ENCODE measurements at regions not wholly inside any gene's neighbourhood (a gene's known extent, or its start where the extent isn't known, plus 50 kb on each side); places are given as distances from the start of the nearest gene placed in this dataset. TPM values are rescaled to one million over a fixed set of nuclear protein-coding genes. Genes with fewer than 3 reads are reported as not detected.
"Not testable (repeated sequence)": the region's sequence is repeated elsewhere in the genome, so short reads cannot be mapped to it uniquely, and the experiment has no call there.

DNA sequence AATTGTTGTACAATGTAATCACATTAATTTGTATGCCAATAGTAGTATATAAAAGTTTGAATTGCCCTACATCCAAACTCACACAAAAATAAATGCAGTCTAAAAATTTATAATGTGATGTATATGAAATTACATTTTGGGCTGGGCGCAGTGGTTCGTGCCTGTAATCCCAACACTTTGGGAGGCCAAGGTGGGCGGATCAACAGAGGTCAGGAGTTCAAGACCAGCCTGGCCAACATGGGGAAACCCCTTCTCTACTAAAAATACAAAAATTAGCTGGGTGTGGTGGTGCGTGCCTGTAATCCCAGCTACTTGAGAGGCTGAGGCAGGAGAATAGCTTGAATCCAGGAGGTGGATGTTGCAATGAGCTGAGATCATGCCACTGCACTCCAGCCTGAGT is 503.6 kb upstream of the TPTE start:
- H3K9me1 ChIP-seq (ENCODE audit: control insufficient read depth, insufficient read depth, low read length); DNase-seq (ENCODE audit: extremely low read depth in 1 of 4, low spot score in 3 of 4); H3K27me3 ChIP-seq (ENCODE audit: control insufficient read depth in 2 of 2, insufficient read depth in 2 of 2, low read length in 2 of 2); H3K9me3 ChIP-seq (replicated peaks; ENCODE audit: control insufficient read depth, insufficient read depth, low read depth, low read length); H3K9ac ChIP-seq (ENCODE audit: insufficient read depth in 1 of 2, low read depth in 2 of 2, low read length in 2 of 2); H3K27ac ChIP-seq (ENCODE audit: extremely low read depth, low read depth, low read length); H3K36me3 ChIP-seq (ENCODE audit: control insufficient read depth, insufficient read depth, low read length); CTCF ChIA-PET (ENCODE audit: low intra/inter-chr PET ratio); POLR2A ChIA-PET; ATAC-seq; H3K4me2 ChIP-seq (ENCODE audit: insufficient read depth, low read length); FAIRE-seq; BruUV-seq (replicated peaks); intact Hi-C loops (cut with micrococcal nuclease); in situ Hi-C loops (cut with MboI); H3K4me3 ChIP-seq; H2AFZ ChIP-seq (ENCODE audit: low read depth, low read length); H3K4me1 ChIP-seq (replicated peaks in 1 of 2; ENCODE audit: control insufficient read depth in 2 of 2, insufficient read depth in 2 of 2, low read length in 2 of 2); H3K79me2 ChIP-seq (ENCODE audit: control insufficient read depth, insufficient read depth, low read length); H4K20me1 ChIP-seq (replicated peaks; ENCODE audit: control insufficient read depth, insufficient read depth, low read length): not testable (repeated sequence)
- WGBS (ENCODE audit: insufficient coverage, low coverage, missing lambda C conversion rate) = 5% methylated on average over 4 of the region's 4 CpGs

DNA sequence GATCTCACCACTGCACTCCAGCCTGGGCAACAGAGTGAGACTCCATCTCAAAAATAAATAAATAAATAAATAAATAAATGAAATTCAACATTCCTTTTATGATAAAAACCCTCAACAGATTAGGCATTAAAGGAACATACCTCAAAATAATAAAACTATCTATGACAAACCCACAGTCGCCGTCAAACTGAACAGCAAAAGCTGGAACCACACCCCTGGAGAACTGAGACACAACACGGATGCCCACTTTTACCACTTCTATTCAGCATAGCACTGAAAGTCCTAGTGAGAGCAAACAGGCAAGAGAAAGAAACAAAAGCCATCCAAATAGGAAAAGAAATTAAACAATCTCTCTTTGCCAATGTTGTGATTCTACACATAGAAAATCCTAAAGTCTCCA is 499.9 kb upstream of the TPTE start:
- intact Hi-C loops (cut with micrococcal nuclease); H3K79me2 ChIP-seq (ENCODE audit: control insufficient read depth, insufficient read depth, low read length); H2AFZ ChIP-seq (ENCODE audit: low read depth, low read length); H3K27ac ChIP-seq (ENCODE audit: extremely low read depth, low read depth, low read length); CTCF ChIA-PET (ENCODE audit: low intra/inter-chr PET ratio); H3K4me3 ChIP-seq; in situ Hi-C loops (cut with MboI); ATAC-seq; H3K9me1 ChIP-seq (ENCODE audit: control insufficient read depth, insufficient read depth, low read length); DNase-seq (ENCODE audit: extremely low read depth in 1 of 4, low spot score in 3 of 4); H3K27me3 ChIP-seq (ENCODE audit: control insufficient read depth in 2 of 2, insufficient read depth in 2 of 2, low read length in 2 of 2); H3K4me2 ChIP-seq (ENCODE audit: insufficient read depth, low read length); H4K20me1 ChIP-seq (replicated peaks; ENCODE audit: control insufficient read depth, insufficient read depth, low read length); BruUV-seq (replicated peaks); H3K36me3 ChIP-seq (ENCODE audit: control insufficient read depth, insufficient read depth, low read length); POLR2A ChIA-PET; H3K9ac ChIP-seq (ENCODE audit: insufficient read depth in 1 of 2, low read depth in 2 of 2, low read length in 2 of 2); H3K9me3 ChIP-seq (replicated peaks; ENCODE audit: control insufficient read depth, insufficient read depth, low read depth, low read length); H3K4me1 ChIP-seq (replicated peaks in 1 of 2; ENCODE audit: control insufficient read depth in 2 of 2, insufficient read depth in 2 of 2, low read length in 2 of 2); FAIRE-seq: not testable (repeated sequence)
- WGBS (ENCODE audit: insufficient coverage, low coverage, missing lambda C conversion rate) = 5% methylated on average over 3 of the region's 3 CpGs

DNA sequence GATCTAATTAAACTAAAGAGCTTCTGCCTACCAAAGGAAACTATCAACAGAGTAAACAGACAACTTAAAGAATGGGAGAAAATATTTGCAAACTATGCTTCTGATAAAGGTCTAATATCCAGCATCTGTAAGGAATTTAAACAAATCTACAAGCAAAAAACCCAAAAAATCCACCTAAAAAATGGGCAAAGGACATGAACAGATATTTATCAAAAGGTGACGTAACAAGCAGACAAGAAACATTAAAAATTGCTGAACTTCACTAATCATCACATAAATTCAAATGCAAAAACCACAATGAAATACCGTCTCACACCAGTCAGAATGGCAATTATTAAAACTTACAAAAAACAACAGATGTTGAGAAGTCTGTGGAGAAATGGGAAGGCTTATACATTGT is 498.6 kb upstream of the TPTE start:
- POLR2A ChIA-PET; H3K36me3 ChIP-seq (ENCODE audit: control insufficient read depth, insufficient read depth, low read length); H3K4me1 ChIP-seq (replicated peaks in 1 of 2; ENCODE audit: control insufficient read depth in 2 of 2, insufficient read depth in 2 of 2, low read length in 2 of 2); H3K27ac ChIP-seq (ENCODE audit: extremely low read depth, low read depth, low read length); H3K9me3 ChIP-seq (replicated peaks; ENCODE audit: control insufficient read depth, insufficient read depth, low read depth, low read length); DNase-seq (ENCODE audit: extremely low read depth in 1 of 4, low spot score in 3 of 4); in situ Hi-C loops (cut with MboI); H2AFZ ChIP-seq (ENCODE audit: low read depth, low read length); H3K79me2 ChIP-seq (ENCODE audit: control insufficient read depth, insufficient read depth, low read length); H3K27me3 ChIP-seq (ENCODE audit: control insufficient read depth in 2 of 2, insufficient read depth in 2 of 2, low read length in 2 of 2); H3K4me3 ChIP-seq; ATAC-seq; BruUV-seq (replicated peaks); FAIRE-seq; H3K9me1 ChIP-seq (ENCODE audit: control insufficient read depth, insufficient read depth, low read length); intact Hi-C loops (cut with micrococcal nuclease); H3K4me2 ChIP-seq (ENCODE audit: insufficient read depth, low read length); CTCF ChIA-PET (ENCODE audit: low intra/inter-chr PET ratio); H3K9ac ChIP-seq (ENCODE audit: insufficient read depth in 1 of 2, low read depth in 2 of 2, low read length in 2 of 2); H4K20me1 ChIP-seq (replicated peaks; ENCODE audit: control insufficient read depth, insufficient read depth, low read length): not testable (repeated sequence)
- WGBS (ENCODE audit: insufficient coverage, low coverage, missing lambda C conversion rate) = 3% methylated on average over 2 of the region's 2 CpGs

Small RNA genes lying in the stretch of these regions (small RNA-seq; reads per million reads assigned to genes)
- not detected for gene AC018692.3
- 10.7 reads per million, percentile 95 among the genes with 10 or more reads in this experiment for gene RF00003
- gene RF00156 = not detected
- not detected for gene RN7SL52P
